Loucy (cell line): ENCODE measurements at regions not wholly inside any gene's neighbourhood (a gene's known extent, or its start where the extent isn't known, plus 50 kb on each side); places are given as distances from the start of the nearest gene placed in this dataset.

Experiments
- CTCF ChIP-seq: fragments of 200-600 bp; sonication (generic); conservative IDR thresholded peaks from 2 replicates; pipeline ENCODE4 v1.5.1; 2014; ENCODE audit warnings: mild to moderate bottlenecking, antibody characterized with exemption, low read length
- EZH2phosphoT487 ChIP-seq: fragments of 200-600 bp; IDR thresholded peaks from 2 replicates; pipeline ENCODE4 v1.6.1; 2018; ENCODE audit warnings: antibody characterized with exemption, mild to moderate bottlenecking, moderate library complexity, borderline replicate concordance

- no peak for TF ChIP-seq CTCF
- TF ChIP-seq EZH2phosphoT487: no peak
These were observed 359.3 kb downstream of the ADGRL2 start for GRCh38 chr1:82160036-82160435.
